Fibroblast of peridontal ligament (primary cell): ENCODE measurements at regions not wholly inside any gene's neighbourhood (a gene's known extent, or its start where the extent isn't known, plus 50 kb on each side); places are given as distances from the start of the nearest gene placed in this dataset.

ENCODE experiments used
- DNase-seq: peaks from one replicate; pipeline ENCODE4 v3.0.0-alpha.2; 2010; ENCODE audit errors: extremely low read depth

GRCh38 chr5:166358127-166358830 lies 1933.2 kb upstream of the WWC1 start:
- DNase-seq: no peak

- no peak for DNase-seq
Measured at GRCh38 chr5:166363087-166363760, 1928.2 kb upstream of the WWC1 start.

GRCh38 chr5:166365164-166365563 lies 1926.3 kb upstream of the WWC1 start:
- DNase-seq: no peak

DNA sequence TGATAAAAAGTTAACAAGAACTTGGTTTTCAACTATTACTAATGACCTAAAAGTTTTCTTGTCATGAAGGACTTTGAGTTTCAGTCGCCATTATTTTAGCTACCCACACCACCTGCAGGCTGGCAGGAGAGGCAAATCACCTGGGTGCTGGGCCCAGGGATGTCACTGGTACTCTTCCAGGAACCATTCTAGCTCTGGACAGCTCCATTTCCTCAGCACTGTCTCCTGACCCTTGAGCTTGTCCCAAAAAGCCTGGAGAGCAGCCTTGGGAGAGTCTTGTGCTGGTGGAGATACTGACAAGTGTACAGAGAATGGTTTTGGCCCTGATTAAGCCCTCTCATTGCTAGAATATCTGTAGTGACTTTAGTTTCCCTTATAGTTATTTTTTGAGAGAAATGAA lies 1924.1 kb upstream of the WWC1 start:
- no peak for DNase-seq

DNA sequence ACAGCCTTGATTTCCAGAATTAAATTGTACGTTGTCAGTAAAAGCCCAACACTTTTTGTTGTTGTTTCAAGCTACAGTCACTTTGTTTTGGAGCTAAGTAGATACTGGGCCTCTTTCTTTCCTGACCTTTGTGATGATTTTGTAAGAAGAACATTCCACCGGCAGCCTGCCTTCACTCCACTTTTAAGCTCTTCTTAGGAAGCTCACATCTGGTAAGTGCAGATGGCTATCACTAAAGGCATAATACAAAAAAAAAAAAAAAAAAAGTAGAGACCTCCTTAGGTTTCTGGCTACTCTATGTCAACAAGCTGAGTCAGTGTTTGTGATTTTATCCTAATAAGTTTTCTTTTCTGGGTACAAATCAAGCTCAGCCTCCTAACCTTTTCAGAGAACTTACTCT lies 1922.1 kb upstream of the WWC1 start:
- no peak for DNase-seq

- DNase-seq: no peak
Measured at GRCh38 chr5:166369807-166370206, 1921.6 kb upstream of the WWC1 start.

- peak; percentile 27 for DNase-seq
Measured at GRCh38 chr5:166370928-166371690, 1920.3 kb upstream of the WWC1 start.

DNA sequence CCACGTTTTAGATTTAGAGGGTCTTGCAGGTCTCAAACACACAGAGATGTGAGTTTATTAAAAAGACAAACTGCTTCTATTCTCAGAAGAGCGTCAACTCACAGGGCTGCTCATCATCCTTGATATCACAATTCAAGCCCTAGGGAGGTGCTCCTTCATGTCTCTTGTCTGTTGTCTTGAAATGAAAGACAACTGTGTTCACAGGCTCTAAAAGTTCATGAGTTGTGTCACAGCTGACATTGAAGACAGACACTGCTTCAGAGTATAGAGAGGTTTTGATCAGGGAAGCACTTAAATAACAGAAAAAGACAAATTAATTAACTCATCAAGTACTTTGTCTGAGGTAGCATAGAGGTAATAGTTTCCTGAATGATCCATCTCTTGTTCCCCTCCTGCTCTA lies 1917.6 kb upstream of the WWC1 start:
- DNase-seq: no peak

GRCh38 chr5:166377756-166378155 lies 1913.7 kb upstream of the WWC1 start:
- no peak for DNase-seq

DNA sequence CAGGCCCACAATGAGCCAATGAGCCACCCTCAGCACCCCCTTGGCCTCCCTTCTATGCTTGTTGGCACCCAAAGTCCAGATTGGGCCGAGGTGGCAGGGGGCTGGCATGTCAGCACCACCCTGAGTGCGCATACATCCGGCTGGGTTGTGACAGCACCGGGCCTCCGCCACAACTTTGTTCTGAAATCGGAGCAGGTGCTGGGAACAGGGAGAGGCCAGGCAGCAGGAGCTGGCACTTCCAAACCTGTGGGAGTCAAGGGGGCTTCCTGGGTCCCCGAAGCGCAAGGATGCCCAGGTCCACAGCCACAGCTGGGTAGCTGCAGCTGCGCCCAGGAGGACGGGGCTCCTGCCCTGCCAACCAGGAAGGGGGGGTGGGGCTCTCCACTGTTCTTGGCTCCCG lies 1911.9 kb upstream of the WWC1 start:
- no peak for DNase-seq

DNA sequence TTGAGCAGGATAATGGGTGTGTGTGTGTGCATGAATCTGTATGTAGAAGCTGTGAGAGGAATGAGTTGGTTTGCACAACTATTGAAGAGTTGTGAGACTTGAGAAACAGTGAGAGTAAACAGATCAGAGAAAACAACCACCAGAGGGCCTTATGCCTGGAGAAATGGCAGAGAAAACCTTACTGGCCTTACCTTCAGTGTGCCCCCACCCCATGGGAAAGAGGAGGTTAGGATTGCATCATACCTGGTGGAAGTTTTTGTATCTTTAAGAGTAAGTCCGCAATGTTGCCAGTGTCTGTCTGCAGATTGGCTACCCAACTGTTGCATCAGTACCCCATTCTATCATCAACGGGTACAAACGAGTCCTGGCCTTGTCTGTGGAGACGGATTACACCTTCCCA lies 1909.4 kb upstream of the WWC1 start:
- no peak for DNase-seq

DNA sequence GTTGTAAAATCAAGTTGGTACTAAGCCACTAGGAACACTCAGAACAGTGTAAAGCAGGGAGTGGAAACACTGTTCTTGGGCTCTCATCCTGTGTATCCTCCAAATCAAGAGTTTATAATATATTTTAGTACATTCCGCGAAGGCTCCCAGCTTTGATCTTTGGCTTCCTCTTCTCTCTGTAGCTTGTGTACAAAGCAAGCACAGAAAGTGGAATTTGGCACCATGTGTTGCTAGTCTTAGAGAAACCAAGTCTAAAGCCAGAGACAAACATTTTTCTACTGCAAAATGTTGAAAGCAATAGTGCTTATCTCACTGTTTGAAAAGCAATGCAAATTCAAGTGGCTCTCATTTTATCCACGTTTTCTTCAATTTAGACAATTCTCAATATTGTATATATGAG lies 1893.3 kb upstream of the WWC1 start:
- no peak for DNase-seq

- no peak for DNase-seq
Measured at GRCh38 chr5:166399781-166400180, 1891.7 kb upstream of the WWC1 start.

GRCh38 chr5:166401391-166401790 lies 1890.1 kb upstream of the WWC1 start:
- DNase-seq: no peak

GRCh38 chr5:166412191-166412590 lies 1879.3 kb upstream of the WWC1 start:
- no peak for DNase-seq

GRCh38 chr5:166427211-166427610 lies 1864.2 kb upstream of the WWC1 start:
- no peak for DNase-seq

- no peak for DNase-seq
Measured at GRCh38 chr5:166428264-166428803, 1863.1 kb upstream of the WWC1 start.

DNA sequence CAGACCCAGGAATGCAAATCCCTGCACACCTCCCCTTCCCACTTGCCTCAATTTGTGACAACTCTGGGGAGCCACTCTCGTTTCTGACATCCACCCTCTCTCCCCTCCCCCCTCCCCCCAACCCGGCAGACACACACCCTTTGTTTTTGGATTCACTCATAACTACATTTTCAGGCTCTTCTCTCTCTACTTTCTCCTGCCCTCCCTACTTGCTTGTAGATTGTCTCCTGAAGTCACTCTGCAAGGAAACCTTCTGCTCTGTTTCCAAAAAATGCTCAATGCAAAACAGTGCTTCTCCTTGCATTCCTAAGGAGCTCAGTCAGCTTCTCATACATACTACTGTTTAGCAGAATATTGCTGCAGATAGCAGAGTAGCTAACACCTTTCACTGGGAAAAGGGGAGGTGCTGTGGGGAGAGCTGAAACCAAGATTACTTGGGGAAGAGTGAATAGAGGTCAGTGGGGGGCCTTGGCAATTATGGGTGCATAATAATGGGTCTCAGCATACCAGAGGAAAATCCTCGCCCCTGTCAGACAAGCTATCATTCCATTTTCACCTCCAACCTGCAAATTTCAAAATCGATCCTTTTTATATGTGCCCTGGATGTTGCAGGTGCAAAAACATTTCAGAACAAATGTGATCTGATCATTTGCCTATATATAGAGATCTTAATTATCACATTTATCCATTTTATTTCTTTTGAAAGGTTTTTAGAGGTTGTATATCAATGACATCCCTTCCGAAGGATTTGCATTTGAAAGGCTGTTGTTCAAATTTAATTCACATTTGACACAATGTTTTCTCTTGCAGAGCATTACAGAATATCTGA lies 1860.7 kb upstream of the WWC1 start:
- DNase-seq: no peak

- no peak for DNase-seq
Measured at GRCh38 chr5:166431456-166431855, 1860.0 kb upstream of the WWC1 start.

- no peak for DNase-seq
Measured at GRCh38 chr5:166433679-166434078, 1857.8 kb upstream of the WWC1 start.

DNA sequence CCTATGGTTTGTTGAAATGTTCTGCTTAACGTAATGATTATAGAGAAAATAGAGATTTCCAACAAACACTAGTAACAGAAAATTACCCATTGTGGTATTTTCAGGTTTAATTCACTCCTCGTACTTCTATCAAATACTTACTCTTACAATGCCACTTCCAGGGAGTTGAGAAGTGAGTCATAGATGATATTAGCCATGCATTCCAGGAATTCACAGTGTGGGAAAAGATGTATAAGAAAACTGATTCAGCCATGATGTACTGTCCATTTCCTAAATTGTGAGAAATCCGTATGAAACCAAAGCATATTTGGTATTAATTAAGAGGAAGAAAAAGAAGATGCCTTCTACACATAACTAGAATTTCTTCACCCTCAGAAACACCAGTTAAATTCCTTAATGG lies 1854.6 kb upstream of the WWC1 start:
- no peak for DNase-seq

DNA sequence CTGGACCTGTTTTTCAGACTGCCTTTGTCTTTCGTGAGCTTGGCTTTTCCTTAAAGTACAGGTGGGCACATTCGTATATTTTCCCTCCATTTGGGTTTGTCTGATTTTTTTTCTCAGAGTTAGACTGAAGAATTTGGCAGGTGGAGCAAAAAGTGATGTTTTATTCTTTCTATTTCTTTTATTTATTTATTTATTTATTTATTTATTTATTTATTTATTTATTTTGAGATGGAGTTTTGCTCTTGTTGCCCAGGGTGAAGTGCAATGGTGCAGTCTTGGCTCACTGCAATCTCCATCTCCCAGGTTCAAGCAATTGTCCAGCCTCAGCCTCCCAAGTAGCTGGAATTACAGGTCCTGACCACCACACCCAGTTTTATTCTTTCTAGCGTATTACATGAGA lies 1805.1 kb upstream of the WWC1 start:
- no peak for DNase-seq
